K562 (cell line): ENCODE measurements at regions not wholly inside any gene's neighbourhood (a gene's known extent, or its start where the extent isn't known, plus 50 kb on each side); places are given as distances from the start of the nearest gene placed in this dataset.

Experiments
- ATAC-seq: fragments of 200-7000 bp; cut with Tn5 transposase; 3 replicates; pipeline ENCODE4 v1.9.1; 2020; ENCODE audit warnings: moderate library complexity
- BruUV-seq: library from RNA; stranded (reverse); fragments of 400-500 nt; replicated peaks from 2 replicates; lab custom pipeline; 2021; lab: Mats Ljungman, UMichigan
- CTCF ChIA-PET: fragments of 300-600 bp; formaldehyde crosslinking; extraction: SDS; loops from one replicate; lab custom pipeline; 2021; ENCODE audit warnings: low intra/inter-chr PET ratio; lab: Yijun Ruan, JAX
- POLR2A ChIA-PET: fragments of 300-600, 350-650 bp; sonication (Branson Sonifier 250); formaldehyde crosslinking; extraction: SDS; loops from one replicate; lab custom pipeline; 2021; ENCODE audit warnings: antibody characterized with exemption, inconsistent platforms; lab: Yijun Ruan, JAX
- DNase-seq, 4 experiments: peaks; one replicate each; pipeline versions ENCODE4 v3.0.0 to v3.0.0-alpha.2; 2011 to 2018; ENCODE audit warnings: low spot score in 3 of 4, mixed read lengths in 3 of 4; ENCODE audit errors: extremely low read depth in 1 of 4
- FAIRE-seq: peaks from 2 replicates; lab custom pipeline; 2011; peaks lifted over from hg19 to GRCh38; lab: Jason Lieb, UNC
- H2AFZ ChIP-seq: 2 replicates; pipeline ENCODE4 v1.6.0; 2011; ENCODE audit warnings: low read depth, low read length, control low read depth, inconsistent platforms
- H3K27ac ChIP-seq: fragments of 200-600 bp; 3 replicates; pipeline ENCODE4 v1.8.0; 2011; ENCODE audit warnings: low read depth, mild to moderate bottlenecking, control low read depth, inconsistent platforms, low read length, moderate library complexity, mixed read lengths; ENCODE audit errors: extremely low read depth
- H3K27me3 ChIP-seq, 2 experiments: fragments of 300-600 bp in 1 of 2; 2 replicates in 1 of 2; 3 replicates in 1 of 2; pipeline versions ENCODE4 v1.6.0 to v1.8.0; 2011; ENCODE audit warnings: inconsistent platforms in 2 of 2, low read length in 2 of 2, mild to moderate bottlenecking in 1 of 2, mixed read lengths in 1 of 2, moderate library complexity in 1 of 2; ENCODE audit not compliant: control insufficient read depth in 2 of 2, insufficient read depth in 2 of 2
- H3K36me3 ChIP-seq: fragments of 300-600 bp; 3 replicates; pipeline ENCODE4 v1.8.0; 2011; ENCODE audit warnings: mild to moderate bottlenecking, low read length, inconsistent platforms; ENCODE audit not compliant: control insufficient read depth, insufficient read depth
- H3K4me1 ChIP-seq, 2 experiments: fragments of 200-600 bp in 1 of 2; replicated peaks in 1 of 2; 2 replicates in 1 of 2; 3 replicates in 1 of 2; pipeline versions ENCODE4 v1.5.1 to v1.8.0; 2011; ENCODE audit warnings: inconsistent platforms in 2 of 2, low read length in 2 of 2, mild to moderate bottlenecking in 1 of 2, mixed read lengths in 1 of 2, moderate library complexity in 1 of 2; ENCODE audit not compliant: control insufficient read depth in 2 of 2, insufficient read depth in 2 of 2
- H3K4me2 ChIP-seq: 2 replicates; pipeline ENCODE4 v1.6.1; 2011; ENCODE audit warnings: low read length, control low read depth, inconsistent platforms, mixed read lengths; ENCODE audit not compliant: insufficient read depth
- H3K4me3 ChIP-seq: fragments of 200-600 bp; sonication (generic), shearing (Covaris generic); 2 replicates; pipeline ENCODE4 v1.5.1; 2016; ENCODE audit warnings: control low read depth, inconsistent platforms
- H3K79me2 ChIP-seq: fragments of 200-600 bp; 3 replicates; pipeline ENCODE4 v1.8.0; 2011; ENCODE audit warnings: low read length, inconsistent platforms; ENCODE audit not compliant: control insufficient read depth, insufficient read depth
- H3K9ac ChIP-seq, 2 experiments: 2 replicates each; pipeline versions ENCODE4 v1.6.0 to v1.6.1; 2011; ENCODE audit warnings: low read depth in 2 of 2, low read length in 2 of 2, control low read depth in 1 of 2, inconsistent platforms in 1 of 2, mild to moderate bottlenecking in 1 of 2, mixed read lengths in 1 of 2; ENCODE audit not compliant: insufficient read depth in 1 of 2
- H3K9me1 ChIP-seq: one replicate; pipeline ENCODE4 v1.6.0; 2011; ENCODE audit warnings: inconsistent platforms, mild to moderate bottlenecking, low read length, moderate library complexity; ENCODE audit not compliant: control insufficient read depth, insufficient read depth
- H3K9me3 ChIP-seq: replicated peaks from 2 replicates; pipeline ENCODE4 v1.5.1; 2011; ENCODE audit warnings: low read depth, low read length, inconsistent platforms; ENCODE audit not compliant: control insufficient read depth, insufficient read depth
- H4K20me1 ChIP-seq: replicated peaks from 2 replicates; pipeline ENCODE4 v1.6.1; 2011; ENCODE audit warnings: low read length, inconsistent platforms, mixed read lengths; ENCODE audit not compliant: control insufficient read depth, insufficient read depth
- ARNT ChIP-seq, 2 experiments: fragments of 450-650 bp; IDR thresholded peaks; 2 replicates each; pipeline ENCODE4 v1.6.1; 2016; ENCODE audit warnings: mild to moderate bottlenecking in 1 of 2
- EP300 ChIP-seq: IDR thresholded peaks from 2 replicates; pipeline ENCODE4 v1.6.1; 2012; ENCODE audit warnings: low read length, improper control_type of control experiment
- OTX1 ChIP-seq: fragments of 450-650 bp; formaldehyde crosslinking; IDR thresholded peaks from 2 replicates; pipeline ENCODE4 v1.4.0; 2022; ENCODE audit warnings: mild to moderate bottlenecking
- PRMT5 ChIP-seq: sonication (generic); formaldehyde crosslinking; IDR thresholded peaks from 2 replicates; pipeline ENCODE4 v1.5.0; 2020; ENCODE audit warnings: missing genetic modification reagents
- SMARCC2 ChIP-seq: fragments of 450-650 bp; IDR thresholded peaks from 2 replicates; pipeline ENCODE4 v1.6.1; 2017; ENCODE audit warnings: antibody characterized with exemption, moderate library complexity, mild to moderate bottlenecking, low read depth
- ZNF431 ChIP-seq: sonication (generic); formaldehyde crosslinking; IDR thresholded peaks from 2 replicates; pipeline ENCODE4 v1.8.0; 2022; ENCODE audit warnings: mild to moderate bottlenecking, missing genetic modification reagents
- WGBS: fragments of 100-300 bp; shearing (Covaris generic); methylation state at CpG from one replicate; pipeline ENCODE4 v1.1.6; 2016; ENCODE audit warnings: low coverage, mixed read lengths; ENCODE audit not compliant: insufficient coverage; ENCODE audit errors: missing lambda C conversion rate; 5-methylcytosine and 5-hydroxymethylcytosine counted together
- in situ Hi-C: fragments of 300-500 bp; cut with MboI; formaldehyde crosslinking; loops from 4 replicates; pipeline ENCODE4 v1.15.0; 2018; ENCODE audit warnings: inconsistent platforms, mixed read lengths
- intact Hi-C: fragments of 100-400 bp; cut with micrococcal nuclease; formaldehyde crosslinking; loops from 2 replicates; pipeline ENCODE4 v1.14.2; 2022

DNA sequence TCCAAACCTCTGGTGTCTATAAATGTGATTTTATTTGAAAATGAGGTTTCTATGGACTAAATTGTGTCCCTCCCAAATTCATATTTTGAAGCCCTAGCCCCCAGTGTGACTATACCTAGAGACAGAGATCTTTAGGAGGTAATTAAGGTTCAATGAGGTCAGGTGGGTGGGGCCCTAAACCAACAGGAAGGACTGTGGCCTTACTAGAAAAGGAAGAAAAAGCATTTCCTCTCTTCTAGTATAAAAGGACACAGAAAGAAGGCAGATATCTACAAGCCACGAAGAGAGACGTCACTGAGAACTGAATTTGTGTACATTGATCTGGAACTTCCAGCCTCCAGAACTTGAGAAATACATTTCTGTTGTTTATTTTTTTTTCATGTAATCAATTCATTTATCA lies 123.1 kb upstream of the RUNX1 start (continued):
- no peak for TF ChIP-seq OTX1 (CRISPR knock-in tag)

DNA sequence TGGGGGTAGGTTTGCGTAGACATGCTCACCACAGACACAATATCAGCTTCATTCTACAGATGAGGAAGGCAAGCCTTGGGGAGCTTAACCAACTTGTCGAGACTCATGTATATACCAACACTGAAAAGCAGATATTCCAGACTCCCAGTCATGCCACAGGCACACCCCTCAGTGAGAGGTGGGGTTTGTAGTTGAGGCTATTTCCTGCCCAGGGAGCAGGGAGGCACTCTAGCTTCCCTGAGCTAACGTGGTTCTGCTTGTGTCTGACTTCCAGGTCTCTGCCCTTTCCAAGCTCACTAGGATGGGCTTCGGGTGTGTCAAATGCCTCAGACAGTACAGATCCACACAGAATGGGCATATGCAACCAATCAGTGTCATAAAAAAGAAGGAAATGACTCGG lies 122.3 kb upstream of the RUNX1 start:
- H3K4me2 ChIP-seq: no peak overlapping the region
- CTCF ChIA-PET: no interaction called here
- H2AFZ ChIP-seq: peak overlapping the region; percentile 36
- no TSS peak for BruUV-seq
- no peak overlapping the region for H3K27ac ChIP-seq
- no peaks in the 10 kb centered on the region for H3K36me3 ChIP-seq
- no peak overlapping the region for H3K4me3 ChIP-seq
- no peak for DNase-seq
- no peak for FAIRE-seq
- H4K20me1 ChIP-seq: no peaks in the 10 kb centered on the region
- peaks cover 0 to 15% of the 10 kb centered on the region in 2 experiments; a peak in 3 of 5 replicates for H3K4me1 ChIP-seq
- H3K9me1 ChIP-seq: no peaks in the 10 kb centered on the region
- no peaks in the 10 kb centered on the region for H3K79me2 ChIP-seq
- intact Hi-C loops: no loop called here
- TF ChIP-seq EP300 (no peak), SMARCC2 (no peak), ZNF431 (CRISPR knock-in tag) (no peak), ARNT (IDR thresholded peaks at IDR 0.05) (no peak), PRMT5 (CRISPR knock-in tag) (no peak)
- TF ChIP-seq, all 486 proteins: peak for 0
- in situ Hi-C loops: no loop called here
- POLR2A ChIA-PET: interaction anchor here (0.7 to 2.1 kb wide), 4 partner anchors 9 to 187 kb away, joined by 3 to 5 read pairs (median 4); no protein-coding TSS in a partner anchor
- Histone ChIP-seq H3K9me3 (no peaks in the 10 kb centered on the region), H3K27me3 (no peaks in the 10 kb centered on the region), H3K9ac (no peak overlapping the region)
- 52% methylated on average over 5 of the region's 5 CpGs for WGBS
- ATAC-seq: no peak
